HG03097 (cell line): ENCODE measurements at regions not wholly inside any gene's neighbourhood (a gene's known extent, or its start where the extent isn't known, plus 50 kb on each side); places are given as distances from the start of the nearest gene placed in this dataset.
"Not testable (repeated sequence)": the region's sequence is repeated elsewhere in the genome, so short reads cannot be mapped to it uniquely, and the experiment has no call there.

Experiments used
- ATAC-seq: cut with Tn5 transposase; IDR thresholded peaks from one replicate; pipeline ENCODE4 v1.9.1; 2021; ENCODE audit not compliant: unreplicated experiment, low FRiP score

DNA sequence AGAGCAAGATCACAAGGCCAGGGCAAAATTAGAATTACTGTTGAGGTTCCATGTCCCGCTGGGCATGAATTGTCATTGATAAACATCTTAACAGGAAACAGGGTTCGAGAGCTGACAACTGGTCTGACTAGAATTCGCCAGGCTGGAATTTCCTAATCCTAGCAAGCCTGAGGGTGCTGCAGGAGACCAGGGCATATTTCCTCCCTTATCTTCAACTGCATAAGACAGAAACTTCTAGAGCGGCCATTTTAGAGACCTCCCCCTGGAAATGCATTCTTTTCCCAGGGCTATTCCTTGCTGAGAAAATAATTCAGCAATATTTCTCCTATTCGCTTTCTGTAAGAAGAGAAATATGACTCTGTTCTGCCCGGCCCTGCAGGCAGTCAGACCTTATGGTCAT is 158.6 kb upstream of the CCN2 start:
- ATAC-seq, result not testable (repeated sequence)

DNA sequence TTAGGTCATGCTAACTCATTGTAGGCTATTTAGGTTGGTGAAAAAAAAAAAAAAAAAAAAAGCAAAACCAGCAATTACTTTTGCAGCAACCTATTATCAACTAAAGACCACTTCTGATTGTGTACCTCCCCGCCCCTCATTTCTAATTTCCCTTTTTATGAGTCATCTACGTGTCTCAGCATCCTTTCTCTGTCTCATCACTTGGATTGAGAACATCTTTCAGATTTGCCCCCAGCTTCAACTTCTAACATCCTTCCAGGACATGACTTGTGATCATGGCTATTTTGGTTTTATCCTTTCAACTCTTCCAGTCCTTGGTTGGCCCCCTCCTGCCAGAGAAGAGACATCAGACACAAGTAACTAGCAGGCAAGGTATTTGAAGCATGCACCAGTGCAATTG is 156.7 kb upstream of the CCN2 start:
- ATAC-seq, result no peak

DNA sequence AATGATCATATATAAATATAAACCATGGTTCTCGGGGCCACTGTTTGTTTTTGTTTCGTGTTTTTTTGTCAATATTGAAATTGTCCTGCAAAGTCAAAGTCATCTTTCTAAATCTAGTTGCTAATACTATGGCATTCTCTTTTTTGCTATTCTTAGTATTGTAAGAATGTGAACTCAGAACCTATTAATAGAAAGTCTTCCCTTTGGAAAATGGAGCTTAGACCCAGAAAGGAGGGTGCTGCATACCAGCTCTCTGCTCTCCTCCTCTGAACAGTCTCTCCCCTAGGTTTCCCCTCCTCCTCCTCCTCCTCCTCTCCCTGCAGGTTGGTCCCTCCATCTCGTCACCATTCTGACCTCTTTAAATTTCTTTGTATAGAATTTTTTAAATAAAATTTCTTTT is 150.4 kb upstream of the CCN2 start:
- no peak for ATAC-seq

DNA sequence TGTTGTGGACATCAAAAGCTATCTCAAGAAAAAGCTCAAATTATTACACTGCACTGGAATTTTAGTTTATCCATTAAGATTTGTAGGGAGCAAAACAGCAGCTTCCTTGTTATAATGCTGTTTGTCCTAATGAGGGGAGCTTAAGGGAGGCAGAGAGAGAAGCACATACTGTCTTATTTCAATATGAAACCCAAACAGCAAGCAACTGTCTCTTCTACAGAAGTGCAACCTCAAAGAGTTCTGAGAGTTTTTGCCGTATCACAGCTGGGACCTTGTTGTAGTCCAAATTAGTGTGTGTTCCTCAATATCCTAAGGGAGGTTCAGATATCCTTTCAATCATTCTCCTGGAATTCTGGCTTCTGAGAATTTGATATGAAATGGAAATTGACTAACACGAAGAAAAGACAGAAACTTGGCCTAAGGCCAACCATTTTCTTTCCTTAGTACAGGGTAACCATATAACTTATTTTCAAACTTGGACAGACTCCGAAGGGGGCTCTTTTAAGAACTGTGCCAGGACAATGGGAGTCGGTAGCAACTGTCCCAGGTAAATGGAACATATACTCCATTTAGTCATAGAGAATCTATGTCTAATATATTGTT is 149.3 kb upstream of the CCN2 start:
- no peak for ATAC-seq

DNA sequence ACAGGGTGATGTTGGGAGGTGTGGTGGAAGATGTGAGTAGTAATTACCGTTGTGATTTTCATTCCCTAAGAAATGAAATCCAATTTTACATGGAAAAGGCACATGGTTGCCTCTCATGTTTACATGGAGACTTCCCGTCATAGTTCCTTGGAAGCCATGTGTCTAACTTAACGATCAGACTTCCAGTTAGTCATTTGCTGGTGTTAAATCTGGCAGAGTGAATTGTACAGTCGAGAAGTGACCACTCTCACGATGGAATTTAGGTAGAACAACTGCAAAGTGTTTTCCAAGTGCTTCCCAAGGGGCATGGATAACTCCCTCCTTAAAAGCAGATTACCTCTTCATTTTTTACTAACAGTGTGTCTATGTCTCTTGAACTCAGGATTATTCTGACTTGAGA is 145.8 kb upstream of the CCN2 start:
- ATAC-seq, result no peak

DNA sequence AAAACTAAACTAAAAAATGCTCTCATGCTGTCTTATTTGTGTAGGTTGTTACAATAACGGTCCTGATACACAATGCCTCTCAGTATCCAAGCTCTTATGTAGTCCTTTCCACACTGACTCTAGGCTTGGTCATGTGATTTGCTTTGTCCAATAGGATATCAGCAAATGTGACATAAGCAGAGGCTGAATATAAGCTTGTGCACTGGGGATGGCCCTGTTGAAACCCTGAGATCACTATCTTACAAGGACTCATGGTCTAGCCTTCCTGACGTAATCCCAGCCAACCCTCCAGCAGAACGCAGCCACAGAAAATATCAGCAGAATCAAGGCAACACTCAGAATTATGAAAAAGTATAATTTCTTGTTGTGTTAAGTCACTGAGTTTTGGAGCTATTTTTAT is 145.1 kb upstream of the CCN2 start:
- no peak for ATAC-seq

DNA sequence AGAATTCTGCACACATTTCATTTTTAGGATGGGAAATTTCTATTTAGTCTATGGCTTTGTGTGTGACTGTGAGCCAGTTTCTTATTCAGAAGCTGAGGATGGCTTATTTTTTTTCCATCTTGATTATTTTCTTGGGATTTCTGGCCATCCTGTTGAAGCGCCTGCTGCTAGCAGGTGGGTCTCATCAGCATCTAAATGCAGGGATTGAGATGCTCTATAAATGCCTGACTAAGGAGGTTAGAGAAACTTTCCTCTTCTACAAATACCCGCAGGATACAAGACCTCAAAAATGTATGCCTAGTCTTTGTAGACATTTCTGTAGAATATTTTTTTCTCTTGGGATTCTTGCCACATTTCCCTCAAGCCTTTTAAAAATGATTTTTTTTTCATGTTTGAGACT is 138.0 kb upstream of the CCN2 start:
- no peak for ATAC-seq

DNA sequence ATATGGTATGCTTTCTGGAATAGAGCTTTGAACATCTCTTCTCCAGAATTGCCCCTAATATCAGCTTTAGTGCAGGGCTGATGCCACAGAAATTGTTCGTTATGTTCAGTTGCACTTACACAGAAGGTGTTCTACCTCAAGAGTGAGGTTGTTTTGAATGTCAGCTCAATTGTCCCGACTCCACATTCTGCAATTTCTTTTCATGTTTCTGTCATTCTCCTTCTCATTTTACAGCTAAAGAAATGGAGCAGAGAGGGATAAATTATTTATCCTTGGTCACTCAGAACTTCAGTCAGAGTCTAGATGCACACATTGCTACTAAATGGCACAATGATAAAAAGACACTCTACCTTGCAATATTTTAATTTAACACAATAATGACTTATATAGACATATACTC is 137.0 kb upstream of the CCN2 start:
- ATAC-seq, result no peak

DNA sequence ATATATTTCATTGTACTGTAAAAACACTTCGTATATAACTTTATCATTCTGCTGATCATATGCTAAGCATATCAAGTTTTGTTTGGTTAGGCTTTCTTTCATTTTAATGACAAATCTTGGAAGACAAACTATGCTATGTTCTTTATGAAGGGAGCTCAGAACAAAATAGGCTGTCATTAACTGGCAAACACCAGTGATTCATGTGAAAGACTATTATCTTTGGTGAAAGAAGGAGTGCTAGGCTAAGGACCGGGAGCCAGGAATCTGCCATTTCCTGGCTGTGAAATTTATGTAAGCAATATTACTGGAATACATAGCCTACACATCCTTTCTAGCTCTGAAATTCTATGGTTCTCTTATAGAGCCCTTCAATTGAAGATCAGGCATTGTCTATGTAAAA is 136.2 kb upstream of the CCN2 start:
- no peak for ATAC-seq

DNA sequence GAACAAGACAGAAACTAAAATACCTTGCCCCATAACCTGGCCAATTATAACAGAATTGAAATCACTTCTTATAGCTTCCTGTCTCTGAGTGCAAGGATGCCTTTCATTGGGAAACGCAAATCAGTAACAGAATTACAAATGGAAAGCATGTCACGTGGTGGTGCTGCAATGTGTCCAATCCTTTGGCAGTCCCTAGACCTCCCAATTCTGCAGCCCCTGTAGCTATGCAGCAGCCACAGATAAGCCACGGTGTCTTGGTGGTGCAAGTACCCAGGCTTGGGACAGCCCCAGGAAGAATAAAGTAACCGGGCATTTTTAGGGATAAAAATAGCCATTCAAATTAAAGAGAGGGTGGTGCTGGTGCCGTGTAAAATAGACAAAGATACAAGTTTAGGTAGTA is 134.6 kb upstream of the CCN2 start:
- ATAC-seq, result no peak

DNA sequence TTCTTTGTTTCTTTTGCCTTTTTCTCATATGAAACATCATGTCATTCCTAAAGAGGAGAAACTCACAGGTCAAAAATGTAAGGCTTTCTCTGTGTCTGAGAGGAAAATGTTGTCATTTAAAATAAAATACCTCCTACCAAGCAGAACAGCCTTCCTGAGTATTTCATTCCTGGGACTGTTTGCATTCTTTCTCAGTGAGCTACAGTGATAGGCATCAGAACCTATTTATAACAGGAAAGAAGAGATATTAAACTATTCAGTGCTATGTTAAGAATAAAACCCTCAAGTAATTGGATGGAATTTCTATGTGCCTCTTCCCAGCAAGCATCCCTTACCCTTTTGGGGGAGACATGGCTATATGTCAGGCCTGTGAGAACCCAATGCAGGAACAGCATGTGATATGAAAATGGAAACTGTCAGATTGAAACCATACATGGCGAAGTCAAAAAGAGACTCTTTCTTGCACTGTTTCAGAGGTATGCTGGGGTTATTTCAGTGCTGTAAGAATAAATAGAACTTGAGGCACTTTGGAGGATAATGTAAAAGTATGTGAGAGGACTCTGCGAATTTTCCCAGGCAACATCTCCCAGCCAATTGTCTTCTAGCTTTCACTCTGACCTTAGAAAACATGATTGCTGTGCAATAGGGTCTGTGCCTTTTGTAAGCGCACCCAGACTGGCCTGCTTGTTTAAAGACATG is 133.8 kb upstream of the CCN2 start:
- ATAC-seq, result peak; percentile 69

DNA sequence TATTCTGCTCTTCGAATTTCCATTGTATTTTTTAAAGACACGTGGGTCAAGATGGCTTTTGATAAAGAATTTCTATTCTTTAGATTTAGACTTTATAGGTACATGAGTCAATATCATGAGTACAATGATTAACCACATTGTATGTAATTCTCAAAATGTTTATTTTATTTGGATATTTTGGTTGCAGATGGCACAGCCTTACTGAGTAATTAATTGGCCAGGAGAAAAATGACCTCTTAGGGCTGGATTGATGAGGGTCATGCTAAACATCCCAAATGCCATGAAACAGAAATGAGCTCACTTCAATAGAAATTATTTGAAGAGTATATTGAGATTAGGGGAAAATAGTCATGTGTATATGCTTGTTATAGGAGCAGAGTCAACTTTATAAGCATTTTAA is 131.2 kb upstream of the CCN2 start:
- ATAC-seq, result no peak

DNA sequence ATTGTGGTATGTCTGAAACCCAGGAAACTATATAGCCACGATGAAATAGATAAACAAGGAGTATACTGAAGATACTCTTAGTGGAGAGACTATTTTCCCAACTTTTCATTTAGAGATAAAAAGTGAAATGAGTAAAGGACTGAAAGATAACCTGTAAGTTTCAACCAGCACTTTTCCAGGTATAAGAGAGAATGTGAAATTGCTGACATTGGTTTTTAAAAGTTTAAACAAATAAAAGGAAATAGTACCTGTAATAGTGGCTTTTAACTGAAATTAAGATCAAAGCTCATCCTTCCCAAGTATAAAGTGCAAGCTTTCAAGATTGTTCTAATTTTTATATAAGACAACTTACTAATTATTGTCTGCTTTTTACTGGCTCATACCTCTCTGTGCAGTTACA is 130.2 kb upstream of the CCN2 start:
- no peak for ATAC-seq

DNA sequence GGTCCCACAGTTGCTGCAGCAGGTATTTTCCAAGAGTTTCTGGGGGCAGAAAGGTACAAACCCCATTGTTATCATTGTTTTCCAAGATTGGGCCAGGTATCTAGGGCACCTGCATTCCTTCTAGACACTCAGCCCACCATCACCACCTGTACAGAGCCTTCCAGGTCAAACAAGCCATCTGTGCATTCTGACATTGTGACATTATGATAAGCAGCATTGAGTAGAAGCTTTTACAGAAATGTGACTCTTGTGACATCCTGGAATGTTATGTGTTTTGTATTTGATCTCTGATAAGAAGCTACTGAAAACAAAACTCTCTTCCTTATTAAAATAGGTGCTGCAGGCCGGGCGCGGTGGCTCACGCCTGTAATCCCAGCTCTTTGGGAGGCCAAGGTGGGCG is 128.1 kb upstream of the CCN2 start:
- no peak for ATAC-seq

DNA sequence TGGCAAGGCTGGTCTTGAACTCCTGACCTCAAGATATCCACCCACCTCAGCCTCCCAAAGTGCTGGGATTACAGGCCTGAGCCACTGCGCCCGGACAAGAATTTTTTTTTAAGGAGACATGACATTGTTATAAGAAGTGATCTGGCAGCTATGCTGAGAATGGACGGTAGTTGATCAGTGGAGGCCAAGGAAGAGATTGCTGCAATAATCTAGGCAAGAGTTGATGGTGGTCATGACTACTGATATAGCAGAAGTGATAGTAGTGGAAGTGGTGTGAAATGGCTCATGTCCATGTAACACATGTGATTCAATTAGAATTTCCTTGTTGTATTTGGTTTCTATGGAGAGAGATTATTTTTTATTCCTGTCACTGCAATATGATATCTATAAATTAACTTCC is 125.3 kb upstream of the CCN2 start:
- ATAC-seq, result no peak

DNA sequence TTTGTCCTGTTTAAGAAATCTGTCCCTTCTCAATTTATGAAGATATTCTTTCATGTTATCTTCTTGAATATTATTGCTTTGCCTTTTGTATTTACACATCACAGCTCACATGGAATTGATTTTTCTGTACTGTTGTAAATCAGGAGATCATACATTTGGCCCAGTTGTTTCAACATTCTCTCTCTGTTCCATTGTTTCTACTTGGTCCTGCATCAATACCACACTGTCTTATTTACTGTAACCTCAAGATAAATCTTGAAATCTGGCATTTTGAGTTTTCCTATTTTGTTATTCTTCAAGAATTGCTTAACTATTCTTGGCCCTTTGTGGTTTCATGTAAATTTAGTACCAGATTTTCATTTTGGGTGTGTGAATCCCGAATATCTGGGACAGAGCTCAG is 121.7 kb upstream of the CCN2 start:
- ATAC-seq, result no peak

DNA sequence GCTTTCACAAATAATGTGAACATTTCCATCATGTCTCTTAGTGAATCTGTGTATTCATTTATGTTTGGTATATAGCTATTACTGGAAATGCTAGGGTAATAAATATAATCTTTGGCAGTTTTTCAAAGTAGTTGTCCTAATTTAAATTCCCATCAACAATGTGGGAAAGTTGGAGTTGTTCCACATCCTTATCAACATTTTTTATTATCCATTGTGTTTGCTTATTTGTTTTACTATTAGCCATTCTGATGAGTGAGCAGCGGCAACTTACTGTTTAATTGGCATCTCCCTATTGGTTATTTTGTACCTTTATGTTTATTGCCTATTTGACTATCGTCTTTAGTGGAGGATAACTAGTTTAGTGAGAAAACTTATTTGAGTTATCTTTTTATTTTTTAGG is 121.1 kb upstream of the CCN2 start:
- no peak for ATAC-seq

DNA sequence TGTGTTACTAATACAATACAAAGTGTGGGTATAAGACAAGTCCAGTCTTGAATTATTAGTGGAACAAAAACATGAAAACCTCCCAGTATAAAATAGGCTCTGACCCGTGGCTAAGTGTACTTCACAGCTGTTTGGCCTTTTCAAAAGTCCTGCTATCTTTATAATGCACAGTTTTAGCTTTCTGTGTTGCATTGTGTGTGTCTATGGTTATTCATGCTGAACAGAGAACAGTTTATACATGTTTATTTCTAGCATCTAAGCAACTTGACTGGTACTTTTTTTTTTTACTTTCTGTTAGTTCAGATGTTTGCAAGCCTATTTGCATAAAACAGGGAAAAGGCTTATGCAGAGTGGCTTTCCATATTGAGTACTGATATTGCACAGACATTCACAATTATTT is 119.2 kb upstream of the CCN2 start:
- ATAC-seq, result no peak

DNA sequence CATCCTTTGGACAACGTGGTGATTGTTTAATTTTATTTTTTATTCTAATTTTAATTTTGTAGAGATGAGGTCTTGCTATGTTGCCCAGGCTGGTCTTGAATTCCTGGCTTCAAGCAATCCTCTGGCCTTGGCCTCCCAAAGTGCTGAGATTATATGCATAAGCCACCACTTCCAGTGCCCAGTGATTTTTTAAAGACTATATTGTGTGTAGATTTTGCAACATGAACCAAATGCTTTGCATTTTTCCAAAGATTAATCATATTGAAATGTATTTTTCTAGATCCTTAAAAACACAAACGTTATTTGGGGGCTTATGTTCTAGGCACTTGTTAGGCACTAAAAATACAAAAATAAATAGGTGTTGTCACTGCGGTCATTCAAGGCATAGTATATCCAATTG is 117.6 kb upstream of the CCN2 start:
- no peak for ATAC-seq

DNA sequence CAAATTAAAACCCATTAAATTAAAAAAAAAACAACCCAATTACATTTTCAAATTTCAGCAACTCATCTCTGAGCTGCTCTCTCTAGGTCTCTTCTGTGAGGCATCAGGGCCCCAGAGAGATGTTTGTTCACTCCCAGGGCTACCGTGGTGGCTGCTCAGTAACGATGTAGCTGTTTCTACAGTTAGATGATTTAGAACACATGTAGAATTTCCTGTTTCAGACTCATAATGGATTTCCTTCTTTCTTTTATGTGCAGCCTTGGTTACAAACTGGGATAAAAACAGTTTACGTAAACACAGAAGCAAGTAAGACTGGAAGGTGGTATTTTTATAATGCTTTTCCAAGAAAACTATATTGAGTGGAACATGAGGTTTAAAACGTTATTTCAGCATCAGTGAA is 116.1 kb upstream of the CCN2 start:
- no peak for ATAC-seq

DNA sequence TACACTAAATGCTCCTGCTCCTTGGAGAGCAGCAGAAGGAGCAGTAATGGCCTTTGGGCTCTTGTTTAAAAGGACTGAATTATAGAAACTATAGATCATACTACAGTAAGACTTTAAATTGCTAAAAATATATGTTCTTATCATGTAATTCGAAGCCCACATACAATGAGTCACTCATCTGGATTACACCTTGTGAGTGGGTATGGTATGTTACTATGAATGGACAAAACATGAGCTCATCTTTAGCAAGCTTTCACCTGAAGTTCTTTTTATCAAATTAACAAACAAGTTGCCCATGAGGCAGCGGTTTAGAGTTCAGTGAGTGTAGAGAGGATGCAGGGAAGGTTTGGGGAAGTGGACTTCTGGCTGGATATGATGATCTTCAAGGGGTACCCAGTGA is 114.4 kb upstream of the CCN2 start:
- no peak for ATAC-seq

DNA sequence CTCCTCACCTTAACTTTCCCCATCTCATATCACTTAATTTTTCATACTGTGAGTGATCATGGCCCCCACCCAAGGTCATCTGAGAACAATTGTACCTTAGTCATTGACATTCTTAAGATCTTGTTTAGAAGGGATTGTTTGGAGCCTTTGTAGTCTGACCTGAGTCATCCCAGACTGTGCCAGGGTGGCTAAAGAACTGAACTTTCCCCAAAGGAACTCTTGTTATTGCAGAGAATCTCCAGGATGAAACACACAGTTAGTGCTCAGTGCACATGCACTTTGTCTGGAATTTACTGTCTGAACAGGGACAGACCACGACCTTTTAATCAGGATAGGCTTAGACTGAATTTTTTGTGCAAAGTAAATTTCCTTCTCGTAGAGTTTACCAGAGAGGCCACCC is 112.6 kb upstream of the CCN2 start:
- no peak for ATAC-seq

DNA sequence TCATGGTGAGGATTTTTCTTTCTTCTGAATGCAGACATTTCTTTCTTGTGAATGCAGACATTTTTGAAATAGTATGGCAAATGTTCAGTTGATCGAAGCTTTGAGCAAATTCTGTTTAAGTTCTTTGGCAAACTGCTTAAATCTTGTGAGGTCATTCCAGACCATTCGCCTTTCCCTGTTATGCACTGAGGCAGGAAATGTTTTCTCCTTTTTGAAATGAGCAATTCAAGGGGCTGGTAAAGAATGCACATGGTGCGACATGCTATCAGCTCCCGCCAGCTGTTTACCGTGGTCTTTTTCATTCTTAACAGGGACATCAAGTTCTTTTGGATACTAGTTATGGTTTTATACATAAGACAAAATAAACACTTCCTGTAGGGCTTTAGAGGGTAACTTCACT is 112.0 kb upstream of the CCN2 start:
- ATAC-seq, result no peak
